ENCODE measurements at regions not wholly inside any gene's neighbourhood (a gene's known extent, or its start where the extent isn't known, plus 50 kb on each side); places are given as distances from the start of the nearest gene placed in this dataset.
A peak's percentile ranks its signal among the peaks of the same experiment; 100 is the strongest.

GRCh38 chr2:149989447-149990063 lies 402.0 kb upstream of the MMADHC start:
- DNase-seq, result no peak

GRCh38 chr2:149988361-149988760 lies 400.8 kb upstream of the MMADHC start:
- no peak for DNase-seq

- DNase-seq, result no peak
These were observed 399.3 kb upstream of the MMADHC start for GRCh38 chr2:149986861-149987260.

GRCh38 chr2:149984311-149984710 lies 396.7 kb upstream of the MMADHC start:
- DNase-seq, result no peak

GRCh38 chr2:149972066-149972465 lies 384.5 kb upstream of the MMADHC start:
- peak; percentile 42 for DNase-seq

GRCh38 chr2:149954981-149955600 lies 367.5 kb upstream of the MMADHC start:
- no peak for DNase-seq

- no peak for DNase-seq
These were observed 366.1 kb upstream of the MMADHC start for GRCh38 chr2:149953627-149954026.

GRCh38 chr2:149931486-149931885 lies 343.9 kb upstream of the MMADHC start:
- no peak for DNase-seq

- no peak for DNase-seq
These were observed 340.4 kb upstream of the MMADHC start for GRCh38 chr2:149928011-149928410.

- no peak for DNase-seq
These were observed 338.6 kb upstream of the MMADHC start for GRCh38 chr2:149926149-149926548.

GRCh38 chr2:149924549-149925213 lies 337.1 kb upstream of the MMADHC start:
- DNase-seq, result no peak

- no peak for DNase-seq
These were observed 336.5 kb upstream of the MMADHC start for GRCh38 chr2:149924028-149924427.

- no peak for DNase-seq
These were observed 334.5 kb upstream of the MMADHC start for GRCh38 chr2:149921911-149922616.

GRCh38 chr2:149920389-149920788 lies 332.8 kb upstream of the MMADHC start:
- DNase-seq, result no peak

- DNase-seq, result no peak
These were observed 327.6 kb upstream of the MMADHC start for GRCh38 chr2:149915151-149915550.

- no peak for DNase-seq
These were observed 321.4 kb upstream of the MMADHC start for GRCh38 chr2:149908726-149909683.

- DNase-seq, result no peak
These were observed 319.3 kb upstream of the MMADHC start for GRCh38 chr2:149906886-149907285.

GRCh38 chr2:149904352-149905175 lies 317.0 kb upstream of the MMADHC start:
- no peak for DNase-seq

GRCh38 chr2:149903626-149904025 lies 316.1 kb upstream of the MMADHC start:
- DNase-seq, result no peak

- DNase-seq, result peak; percentile 69
These were observed 314.5 kb upstream of the MMADHC start for GRCh38 chr2:149902081-149902480.

GRCh38 chr2:149901231-149901859 lies 313.8 kb upstream of the MMADHC start:
- DNase-seq, result no peak

Measured in left hindlimb (tissue), 1 donor.